LHCN-M2 (cell line): ENCODE measurements at regions not wholly inside any gene's neighbourhood (a gene's known extent, or its start where the extent isn't known, plus 50 kb on each side); places are given as distances from the start of the nearest gene placed in this dataset.

Source experiments
- DNase-seq: peaks from one replicate; pipeline ENCODE4 v3.0.0-alpha.2; 2012; ENCODE audit warnings: low read depth

DNA sequence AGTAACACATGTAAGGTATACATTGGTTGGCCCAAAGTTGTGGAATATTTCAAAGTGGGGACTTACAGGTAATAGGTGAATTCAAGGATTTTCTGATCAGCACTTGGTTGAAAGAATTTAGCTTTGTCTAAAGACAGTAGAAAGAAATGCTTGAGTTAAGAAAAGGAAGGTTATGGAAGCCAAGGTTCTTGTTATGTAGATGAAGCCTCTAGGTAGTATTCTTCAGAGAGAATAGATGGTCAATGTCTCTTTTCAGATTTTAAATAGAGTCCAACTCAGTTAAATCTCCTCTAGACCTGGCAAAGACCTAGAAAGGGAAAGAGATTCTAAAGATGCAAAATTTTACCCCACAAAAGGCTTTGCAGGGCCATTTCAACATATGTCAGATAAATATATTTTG, 157.4 kb downstream of the ANKRD30B start:
- DNase-seq: no peak

- no peak for DNase-seq
These were observed 158.0 kb downstream of the ANKRD30B start for GRCh38 chr18:14905979-14906378.

DNA sequence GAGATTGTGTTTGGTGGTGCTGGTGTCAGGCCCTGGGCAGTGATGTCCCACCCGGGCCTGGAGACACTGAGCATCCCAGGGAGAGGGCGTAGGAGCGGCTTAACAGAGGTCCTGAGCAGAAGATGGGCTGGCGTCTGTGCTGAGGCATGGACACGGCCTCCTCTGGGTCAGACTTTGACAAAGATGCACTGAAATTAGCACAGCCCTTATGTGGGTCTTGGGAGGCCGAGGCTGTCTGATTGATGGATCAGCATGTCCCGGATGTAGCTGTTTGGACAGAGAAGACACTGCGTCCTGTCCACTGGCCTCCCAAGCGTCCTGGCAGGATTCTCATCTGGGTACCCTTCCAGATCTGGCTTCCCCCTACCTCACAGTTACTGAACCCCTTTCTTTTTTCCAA, 159.4 kb downstream of the ANKRD30B start:
- no peak for DNase-seq

DNA sequence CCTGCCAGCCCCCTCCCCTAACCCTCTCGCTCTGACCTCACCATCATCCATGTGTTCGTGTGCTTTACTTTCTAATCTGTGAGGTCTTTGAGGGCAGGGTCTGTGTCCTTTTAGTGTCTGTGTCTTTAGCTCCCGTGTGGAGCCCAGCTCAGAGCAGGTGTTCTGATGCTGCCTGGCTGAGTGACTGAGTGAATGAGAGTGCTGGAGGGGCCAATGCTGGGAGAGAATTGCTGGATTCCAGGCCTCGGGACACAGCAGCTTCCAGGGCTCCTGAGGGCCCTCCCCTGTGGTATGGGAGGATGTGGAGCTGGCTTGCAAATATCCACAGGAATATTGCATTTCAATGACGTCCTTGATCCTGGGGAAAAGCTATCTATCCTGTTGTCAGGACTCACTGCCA, 160.6 kb downstream of the ANKRD30B start:
- DNase-seq: no peak

DNA sequence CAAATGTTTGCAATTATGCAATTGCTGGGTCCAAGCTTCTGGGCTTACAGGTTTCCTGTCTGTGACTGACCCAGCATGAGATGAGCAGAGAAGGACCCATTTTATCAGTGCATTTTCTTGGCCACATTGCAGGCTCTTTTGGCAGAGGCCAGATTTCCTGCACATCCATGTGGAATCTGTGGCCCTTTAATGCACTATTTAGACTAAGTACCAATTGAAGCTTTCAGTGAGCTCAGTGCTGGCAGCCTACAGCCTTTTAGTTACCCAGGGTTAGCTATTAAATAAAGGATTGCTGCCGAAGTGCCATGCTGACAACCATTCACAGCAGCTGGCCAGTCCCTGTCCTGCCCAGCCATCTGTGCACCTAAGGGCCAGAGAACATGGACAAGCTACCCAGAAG, 165.0 kb downstream of the ANKRD30B start:
- DNase-seq: no peak

DNA sequence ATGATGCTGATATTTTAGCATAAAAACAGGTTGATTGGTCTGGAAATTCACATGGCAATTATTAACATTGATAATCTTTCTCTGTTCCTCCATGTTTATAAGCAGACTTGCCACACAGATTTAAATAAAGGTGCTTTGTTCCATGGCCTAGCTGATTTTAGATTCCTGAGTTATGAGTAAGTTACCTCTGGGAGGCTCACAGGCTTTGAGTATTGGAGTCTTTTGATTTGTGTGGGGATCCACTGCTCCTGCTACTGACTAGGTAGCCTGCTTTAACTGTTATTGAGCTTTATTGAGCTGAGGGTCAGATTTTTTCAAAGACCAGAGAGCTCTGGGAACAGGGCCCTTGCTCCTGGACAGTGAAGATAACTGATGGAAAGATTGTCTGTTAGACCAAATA, 166.1 kb downstream of the ANKRD30B start:
- DNase-seq: peak; percentile 14

GRCh38 chr18:14914771-14915170, 166.8 kb downstream of the ANKRD30B start:
- DNase-seq: no peak

DNA sequence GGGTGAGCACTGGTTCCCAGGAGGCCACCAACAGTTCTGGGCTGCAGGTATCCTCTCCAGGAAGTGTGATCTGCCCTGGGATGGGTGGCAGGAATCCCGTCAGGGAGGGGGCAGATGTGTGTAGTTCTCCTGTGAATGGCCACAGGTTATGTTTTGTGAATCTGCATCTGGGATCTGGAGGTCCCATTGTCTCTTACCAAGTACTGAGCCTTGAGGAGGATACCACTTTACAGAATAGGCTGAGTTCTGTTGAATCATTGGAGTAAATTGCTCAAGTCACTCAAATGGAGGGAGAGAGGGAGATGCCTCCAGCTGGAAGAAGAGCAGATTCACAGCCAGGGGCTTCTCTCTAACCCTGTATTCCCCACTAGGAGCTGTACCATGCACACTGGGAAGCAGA, 168.2 kb downstream of the ANKRD30B start:
- no peak for DNase-seq

GRCh38 chr18:14916851-14917250, 168.9 kb downstream of the ANKRD30B start:
- DNase-seq: no peak

DNA sequence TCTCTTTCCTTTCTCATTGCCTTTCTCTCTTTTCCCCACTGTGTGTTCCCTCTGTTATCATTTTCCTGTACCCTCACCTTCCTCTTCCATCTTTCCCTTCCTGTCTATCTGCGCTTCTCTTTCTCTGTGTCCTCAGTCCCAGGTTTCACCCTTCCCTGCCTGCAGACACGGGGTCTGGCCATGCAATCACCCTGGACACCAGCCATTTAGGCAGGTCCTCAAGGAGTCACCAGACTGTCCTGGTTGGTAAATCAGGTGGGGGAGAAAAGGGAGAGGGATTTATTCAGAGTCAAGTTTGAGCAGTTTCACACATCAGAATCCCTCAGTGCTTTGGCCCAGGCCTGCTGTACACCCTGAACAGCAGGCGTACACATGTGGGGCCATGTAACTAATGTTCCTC, 169.3 kb downstream of the ANKRD30B start:
- DNase-seq: no peak

DNA sequence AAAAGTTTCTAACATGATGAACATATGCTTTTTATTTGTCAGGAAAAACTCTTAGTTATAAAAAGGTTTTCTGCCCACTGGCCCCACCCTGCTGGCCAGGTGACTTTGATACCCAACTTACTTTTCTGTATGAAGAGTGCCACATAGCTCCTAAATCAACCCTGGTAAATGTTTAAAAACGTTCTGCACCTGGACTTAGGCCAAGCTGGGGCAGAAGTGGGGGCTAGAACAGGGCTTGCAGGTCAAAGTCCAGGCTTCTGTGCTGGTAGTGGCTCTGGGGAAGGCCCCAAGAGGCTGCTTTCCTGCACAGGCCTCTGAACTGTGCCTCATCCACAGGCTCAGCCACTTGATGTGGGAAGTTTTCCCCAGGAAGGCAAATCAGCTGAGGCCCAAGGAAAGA, 171.7 kb downstream of the ANKRD30B start:
- no peak for DNase-seq

DNA sequence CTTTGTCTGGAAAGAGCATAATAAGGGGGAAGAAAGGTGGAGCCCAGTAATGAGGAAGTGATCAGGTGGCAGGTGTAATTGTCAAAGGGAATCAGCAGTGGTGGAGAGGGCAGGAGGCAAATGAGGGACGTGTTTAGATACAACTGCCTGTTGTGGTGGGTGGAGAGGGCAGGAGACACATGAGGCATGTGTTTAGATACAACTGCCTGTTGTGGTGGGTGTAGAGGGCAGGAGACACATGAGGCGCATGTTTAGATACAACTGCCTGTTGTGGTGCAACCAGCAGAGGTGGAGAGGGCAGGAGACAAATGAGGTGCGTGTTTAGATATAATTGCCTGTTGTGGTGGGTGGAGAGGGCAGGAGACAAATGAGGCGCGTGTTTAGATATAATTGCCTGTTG, 173.1 kb downstream of the ANKRD30B start:
- no peak for DNase-seq

- no peak for DNase-seq
These were observed 173.6 kb downstream of the ANKRD30B start for GRCh38 chr18:14921547-14921946.

DNA sequence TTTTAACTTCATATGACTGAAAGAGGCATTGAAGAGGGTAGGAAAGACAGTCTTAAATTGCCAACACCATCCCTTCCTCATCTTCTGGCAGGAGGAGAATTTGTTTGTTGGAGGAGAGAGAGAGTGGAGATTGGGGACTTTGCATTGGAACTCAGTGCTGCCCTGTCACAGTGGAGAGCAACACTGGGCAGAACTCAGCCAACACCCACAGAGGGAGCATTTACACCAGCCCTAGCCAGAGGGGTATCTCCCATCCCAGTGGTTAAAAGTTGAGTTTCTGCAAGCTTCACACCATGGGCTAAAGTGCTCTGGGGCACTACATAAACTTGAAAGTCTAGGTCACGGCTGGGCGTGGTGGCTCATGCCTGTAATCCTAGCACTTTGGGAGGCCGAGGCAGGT, 174.1 kb downstream of the ANKRD30B start:
- no peak for DNase-seq

- no peak for DNase-seq
These were observed 175.1 kb downstream of the ANKRD30B start for GRCh38 chr18:14922965-14923565.

DNA sequence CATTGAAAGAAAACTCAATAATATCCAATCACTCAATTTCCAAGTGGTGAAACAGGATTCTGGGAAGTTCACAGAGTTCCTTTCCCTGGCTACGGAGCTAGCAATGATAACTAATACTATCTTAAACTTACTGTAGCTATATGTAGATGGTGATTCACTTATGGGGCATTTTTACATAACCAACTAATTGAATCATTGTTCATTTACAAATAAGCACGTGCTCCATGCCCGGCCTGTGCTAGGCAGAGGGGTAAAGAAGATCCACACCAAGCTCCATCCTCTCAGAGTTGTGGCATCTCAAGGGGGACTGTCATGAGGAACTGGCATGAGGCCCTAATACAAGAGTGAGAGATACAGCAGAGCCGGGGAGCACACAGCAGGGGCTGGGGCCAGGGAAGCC, 176.3 kb downstream of the ANKRD30B start:
- peak; percentile 18 for DNase-seq

DNA sequence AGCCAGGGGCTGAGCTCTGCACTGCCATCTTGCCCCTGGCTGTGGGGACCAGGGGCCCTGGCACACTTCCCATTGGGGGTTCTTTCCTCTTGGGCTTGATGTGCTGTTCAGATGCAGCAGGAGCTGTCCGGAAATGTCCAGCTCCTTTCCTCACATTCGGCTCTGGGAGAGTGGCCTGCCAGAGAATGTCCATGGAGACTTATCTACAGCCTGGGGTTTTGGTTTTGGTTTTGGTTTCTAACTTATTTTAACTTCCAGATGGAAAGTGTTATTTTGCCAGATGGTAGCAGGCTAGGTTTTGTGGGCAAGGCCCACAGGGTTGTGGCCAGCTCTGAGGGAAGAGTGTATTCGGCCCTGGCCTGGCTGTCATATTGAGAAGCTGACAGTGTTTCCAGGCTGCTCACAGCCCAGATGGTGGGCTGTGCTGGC, 177.3 kb downstream of the ANKRD30B start:
- DNase-seq: peak; percentile 24

GRCh38 chr18:14927701-14928100, 179.7 kb downstream of the ANKRD30B start:
- DNase-seq: no peak

DNA sequence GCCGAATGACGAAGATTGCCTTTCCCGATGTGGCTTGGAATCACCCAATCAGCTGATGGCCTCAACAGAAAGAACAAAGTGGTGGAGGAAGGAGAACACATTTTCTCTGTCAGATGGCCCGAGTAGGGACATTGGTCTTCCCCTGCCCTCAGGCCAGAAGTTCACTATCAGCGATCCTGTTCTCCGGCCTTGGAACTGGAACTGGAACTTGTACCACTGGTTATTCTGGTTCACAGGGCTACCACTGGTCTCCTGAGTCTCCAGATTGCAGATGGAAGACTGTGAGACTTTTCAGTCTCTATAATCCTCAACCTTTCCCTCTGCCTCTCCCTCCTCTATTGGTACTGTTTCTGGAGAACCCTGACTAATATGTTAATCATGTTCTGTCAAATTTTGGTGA, 180.4 kb downstream of the ANKRD30B start:
- no peak for DNase-seq

- DNase-seq: no peak
These were observed 182.1 kb downstream of the ANKRD30B start for GRCh38 chr18:14930076-14930475.

DNA sequence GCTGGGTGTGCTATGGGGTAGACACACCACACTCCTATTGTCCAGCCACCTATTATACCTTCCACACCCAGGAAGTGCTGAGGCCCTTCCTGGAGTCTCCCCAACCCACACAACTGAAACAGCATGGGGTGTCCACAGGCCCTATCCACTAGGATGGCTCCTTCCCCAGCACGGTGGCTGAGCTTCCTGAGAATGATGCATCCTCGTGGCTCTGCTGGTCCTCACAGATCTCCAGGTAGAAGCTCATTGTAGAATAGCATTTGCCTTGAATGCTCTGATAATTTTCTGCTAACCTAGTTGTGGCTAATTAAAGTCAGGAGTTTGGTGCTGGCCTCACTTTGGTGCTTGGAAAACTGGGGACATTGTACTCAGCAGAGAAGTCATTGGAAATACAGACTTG, 182.6 kb downstream of the ANKRD30B start:
- DNase-seq: no peak

GRCh38 chr18:14933049-14933851, 185.3 kb downstream of the ANKRD30B start:
- DNase-seq: no peak

DNA sequence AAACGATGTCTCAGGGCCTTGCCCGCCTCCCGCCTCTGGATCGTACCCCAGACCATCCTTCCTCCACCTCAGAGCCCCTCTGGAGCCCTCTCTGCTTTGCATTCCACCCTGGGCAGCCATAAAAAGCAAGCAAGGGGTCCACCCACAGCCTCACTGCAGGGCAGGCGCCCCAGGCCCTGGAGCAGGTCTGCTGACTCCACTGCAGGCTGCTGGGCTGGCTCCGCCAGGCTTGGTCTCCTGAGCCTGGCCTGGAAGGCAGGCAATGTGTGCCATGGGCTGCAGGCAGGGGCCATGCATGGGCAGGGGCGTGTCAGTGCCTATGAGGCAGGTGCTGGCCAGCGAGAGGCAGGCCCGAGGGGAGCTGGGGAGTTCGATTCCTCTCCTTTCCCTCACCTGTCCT, 186.0 kb downstream of the ANKRD30B start:
- no peak for DNase-seq
